ENCODE measurements at regions not wholly inside any gene's neighbourhood (a gene's known extent, or its start where the extent isn't known, plus 50 kb on each side); places are given as distances from the start of the nearest gene placed in this dataset.

GRCh38 chr5:167867281-167867680 is 424.2 kb upstream of the WWC1 start:
- WGBS, 4 donors: 57 to 68% (median 61%) methylated on average over 5 of the region's 5 CpGs
- no peaks in the 10 kb centered on the region for H3K27me3 ChIP-seq
- H3K9me3 ChIP-seq (replicated peaks in 1 of 3): no peaks in the 10 kb centered on the region
- H3K36me3 ChIP-seq (replicated peaks in 1 of 2): no peaks in the 10 kb centered on the region
- H3K27ac ChIP-seq: no peak overlapping the region
- H3K4me3 ChIP-seq: no peak overlapping the region
- TF ChIP-seq, protein P1, sequence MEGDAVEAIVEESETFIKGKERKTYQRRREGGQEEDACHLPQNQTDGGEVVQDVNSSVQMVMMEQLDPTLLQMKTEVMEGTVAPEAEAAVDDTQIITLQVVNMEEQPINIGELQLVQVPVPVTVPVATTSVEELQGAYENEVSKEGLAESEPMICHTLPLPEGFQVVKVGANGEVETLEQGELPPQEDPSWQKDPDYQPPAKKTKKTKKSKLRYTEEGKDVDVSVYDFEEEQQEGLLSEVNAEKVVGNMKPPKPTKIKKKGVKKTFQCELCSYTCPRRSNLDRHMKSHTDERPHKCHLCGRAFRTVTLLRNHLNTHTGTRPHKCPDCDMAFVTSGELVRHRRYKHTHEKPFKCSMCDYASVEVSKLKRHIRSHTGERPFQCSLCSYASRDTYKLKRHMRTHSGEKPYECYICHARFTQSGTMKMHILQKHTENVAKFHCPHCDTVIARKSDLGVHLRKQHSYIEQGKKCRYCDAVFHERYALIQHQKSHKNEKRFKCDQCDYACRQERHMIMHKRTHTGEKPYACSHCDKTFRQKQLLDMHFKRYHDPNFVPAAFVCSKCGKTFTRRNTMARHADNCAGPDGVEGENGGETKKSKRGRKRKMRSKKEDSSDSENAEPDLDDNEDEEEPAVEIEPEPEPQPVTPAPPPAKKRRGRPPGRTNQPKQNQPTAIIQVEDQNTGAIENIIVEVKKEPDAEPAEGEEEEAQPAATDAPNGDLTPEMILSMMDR (IDR thresholded peaks at IDR 0.05): no peak
- TF ChIP-seq POLR2A (IDR thresholded peaks at IDR 0.05): no peak
- no peaks in the 10 kb centered on the region for H3K4me1 ChIP-seq (replicated peaks in 1 of 2)
- DNase-seq: no peak
- intact Hi-C loops (cut with DNase I): no loop called here

DNA sequence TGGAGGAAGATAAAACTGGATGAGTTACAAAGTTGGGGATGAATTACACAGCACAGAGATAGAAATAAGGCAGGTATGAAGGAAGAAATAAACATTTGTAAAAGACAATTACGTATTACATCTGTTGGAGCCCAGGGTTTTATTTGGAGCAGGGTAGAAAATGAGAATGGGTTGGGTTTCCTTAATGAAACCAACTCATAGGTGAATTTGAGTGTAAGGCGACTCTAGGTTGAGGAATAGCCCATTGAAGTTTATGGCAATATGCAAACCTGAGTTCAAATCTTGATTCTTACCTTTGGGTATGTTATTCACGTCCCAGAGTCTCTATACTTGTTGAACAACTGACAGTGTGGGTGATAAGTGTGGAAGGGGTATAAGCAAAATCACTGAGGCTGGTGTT is 422.3 kb upstream of the WWC1 start:
- Histone ChIP-seq H3K4me1 (replicated peaks in 1 of 2) (no peaks in the 10 kb centered on the region), H3K36me3 (replicated peaks in 1 of 2) (no peaks in the 10 kb centered on the region), H3K27ac (no peak overlapping the region), H3K4me3 (no peak overlapping the region), H3K9me3 (replicated peaks in 1 of 3) (no peaks in the 10 kb centered on the region), H3K27me3 (no peaks in the 10 kb centered on the region)
- no peak for DNase-seq
- 60 to 65% (median 64%) methylated on average over 3 of the region's 3 CpGs for WGBS, 4 donors
- intact Hi-C loops (cut with DNase I): no loop called here
- TF ChIP-seq, protein P1 (IDR thresholded peaks at IDR 0.05): no peak
- no peak for TF ChIP-seq POLR2A (IDR thresholded peaks at IDR 0.05)

DNA sequence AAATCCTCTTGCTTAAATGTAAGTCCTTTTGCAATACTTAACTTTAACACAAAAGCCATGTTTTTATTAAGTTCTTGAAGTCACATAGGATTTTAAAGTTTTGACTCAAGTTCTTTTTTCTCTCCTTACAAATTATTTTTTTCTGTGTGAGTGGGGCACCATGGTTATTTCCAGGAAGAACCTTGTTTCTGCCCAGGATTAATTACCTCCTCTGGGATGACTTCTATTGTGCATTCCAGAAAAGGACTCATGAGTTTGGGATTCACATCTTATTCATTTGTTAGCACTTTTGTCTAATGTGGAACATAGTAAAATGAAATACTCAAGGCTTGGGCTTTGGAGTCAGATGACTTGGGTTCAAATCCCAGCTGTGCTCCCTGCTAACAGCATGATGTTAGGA is 421.4 kb upstream of the WWC1 start:
- TF ChIP-seq POLR2A (IDR thresholded peaks at IDR 0.05): no peak
- TF ChIP-seq, protein P1 (IDR thresholded peaks at IDR 0.05): no peak
- no peaks in the 10 kb centered on the region for H3K27me3 ChIP-seq

GRCh38 chr5:167871091-167871490 is 420.4 kb upstream of the WWC1 start:
- no peaks in the 10 kb centered on the region for H3K36me3 ChIP-seq (replicated peaks in 1 of 2)
- no peak for DNase-seq
- no peaks in the 10 kb centered on the region for H3K4me1 ChIP-seq (replicated peaks in 1 of 2)
- no peaks in the 10 kb centered on the region for H3K27me3 ChIP-seq
- H3K9me3 ChIP-seq (replicated peaks in 1 of 3): no peaks in the 10 kb centered on the region
- no peak overlapping the region for H3K4me3 ChIP-seq
- TF ChIP-seq, protein P1 (IDR thresholded peaks at IDR 0.05): no peak
- no peak for TF ChIP-seq POLR2A (IDR thresholded peaks at IDR 0.05)
- intact Hi-C loops (cut with DNase I): no loop called here
- 53 to 66% (median 56%) methylated on average over 2 of the region's 2 CpGs for WGBS, 4 donors
- H3K27ac ChIP-seq: no peak overlapping the region

More for the DNA sequence above, 421.4 kb upstream of the WWC1 start:
- no peak for DNase-seq
- no peaks in the 10 kb centered on the region for H3K36me3 ChIP-seq (replicated peaks in 1 of 2)
- intact Hi-C loops (cut with DNase I): no loop called here
- no peak overlapping the region for H3K4me3 ChIP-seq
- no peaks in the 10 kb centered on the region for H3K4me1 ChIP-seq (replicated peaks in 1 of 2)
- no peaks in the 10 kb centered on the region for H3K9me3 ChIP-seq (replicated peaks in 1 of 3)
- H3K27ac ChIP-seq: no peak overlapping the region
